ENCODE measurements at regions not wholly inside any gene's neighbourhood (a gene's known extent, or its start where the extent isn't known, plus 50 kb on each side); places are given as distances from the start of the nearest gene placed in this dataset.

- peak; percentile 52 to 76 for DNase-seq
Measured at GRCh38 chr15:37880009-37880834, 54.2 kb upstream of the TMCO5A start.

GRCh38 chr15:37880835-37881153, 53.6 kb upstream of the TMCO5A start:
- DNase-seq, result no peak

- DNase-seq, result no peak
Measured at GRCh38 chr15:37881237-37882013, 53.0 kb upstream of the TMCO5A start.

- DNase-seq, result no peak
Measured at GRCh38 chr15:37882640-37883039, 51.8 kb upstream of the TMCO5A start.

Data from NCI-H2081 (cell line).